ENCODE measurements at regions not wholly inside any gene's neighbourhood (a gene's known extent, or its start where the extent isn't known, plus 50 kb on each side); places are given as distances from the start of the nearest gene placed in this dataset.
"Not testable (repeated sequence)": the region's sequence is repeated elsewhere in the genome, so short reads cannot be mapped to it uniquely, and the experiment has no call there.

- TF ChIP-seq CTCF (conservative IDR thresholded peaks at IDR 0.05; ENCODE audit: low read length) = no peak
- H3K4me3 ChIP-seq (ENCODE audit: low read length) = no peak overlapping the region
- DNase-seq (ENCODE audit: low read depth) = no peak
Observed at GRCh38 chr2:106288873-106289272, 94.8 kb upstream of the UXS1 start.

- TF ChIP-seq CTCF (conservative IDR thresholded peaks at IDR 0.05; ENCODE audit: low read length) = no peak
- no peak for DNase-seq (ENCODE audit: low read depth)
Observed at GRCh38 chr2:106285237-106285829, 91.2 kb upstream of the UXS1 start.

GRCh38 chr2:106284691-106285202 is 90.6 kb upstream of the UXS1 start:
- no peak for TF ChIP-seq CTCF (conservative IDR thresholded peaks at IDR 0.05; ENCODE audit: low read length)
- no peak for DNase-seq (ENCODE audit: low read depth)
- no peak overlapping the region for H3K4me3 ChIP-seq (ENCODE audit: low read length)

More at GRCh38 chr2:106285237-106285829, 91.2 kb upstream of the UXS1 start:
- no peak overlapping the region for H3K4me3 ChIP-seq (ENCODE audit: low read length)

- H3K4me3 ChIP-seq (ENCODE audit: low read length) = no peak overlapping the region
- DNase-seq (ENCODE audit: low read depth) = no peak
- no peak for TF ChIP-seq CTCF (conservative IDR thresholded peaks at IDR 0.05; ENCODE audit: low read length)
Observed at GRCh38 chr2:106284255-106284654, 90.2 kb upstream of the UXS1 start.

GRCh38 chr2:106283228-106284152 is 89.4 kb upstream of the UXS1 start:
- H3K4me3 ChIP-seq (ENCODE audit: low read length); DNase-seq (ENCODE audit: low read depth): not testable (repeated sequence)

- DNase-seq (ENCODE audit: low read depth) = no peak
Observed at GRCh38 chr2:106282462-106283170, 88.5 kb upstream of the UXS1 start.

GRCh38 chr2:106281907-106282430 is 87.9 kb upstream of the UXS1 start:
- DNase-seq (ENCODE audit: low read depth); H3K4me3 ChIP-seq (ENCODE audit: low read length): not testable (repeated sequence)

More at GRCh38 chr2:106282462-106283170, 88.5 kb upstream of the UXS1 start:
- TF ChIP-seq CTCF (conservative IDR thresholded peaks at IDR 0.05; ENCODE audit: low read length) = no peak
- H3K4me3 ChIP-seq (ENCODE audit: low read length) = no peak overlapping the region
